HepG2 (cell line): ENCODE measurements at regions not wholly inside any gene's neighbourhood (a gene's known extent, or its start where the extent isn't known, plus 50 kb on each side); places are given as distances from the start of the nearest gene placed in this dataset.

Experiments
- ARHGAP35 ChIP-seq: sonication (generic); formaldehyde crosslinking; IDR thresholded peaks from 2 replicates; pipeline ENCODE4 v1.9.0; 2022; ENCODE audit warnings: mild to moderate bottlenecking, inconsistent platforms, moderate library complexity, missing genetic modification reagents, borderline replicate concordance
- CHD4 ChIP-seq: fragments of 200-600 bp; sonication (generic); IDR thresholded peaks from 2 replicates; pipeline ENCODE4 v1.7.0; 2017; ENCODE audit warnings: mild to moderate bottlenecking, low read length, borderline replicate concordance
- DPF2 ChIP-seq: sonication (generic); formaldehyde crosslinking; IDR thresholded peaks from 2 replicates; pipeline ENCODE4 v1.4.0; 2020; ENCODE audit warnings: mild to moderate bottlenecking, low read depth, missing genetic modification reagents, borderline replicate concordance
- DR1 ChIP-seq: sonication (generic); formaldehyde crosslinking; IDR thresholded peaks from 2 replicates; pipeline ENCODE4 v1.8.0; 2021; ENCODE audit warnings: mild to moderate bottlenecking, missing genetic modification reagents, inconsistent platforms
- EZH2 ChIP-seq: conservative IDR thresholded peaks from 2 replicates; pipeline ENCODE4 v1.6.1; 2012; ENCODE audit warnings: mild to moderate bottlenecking, low read depth, low read length, moderate library complexity
- KLF11 ChIP-seq: IDR thresholded peaks from 2 replicates; pipeline ENCODE4 v1.6.1; 2016; ENCODE audit warnings: missing compliant biosample characterization
- MED13 ChIP-seq: sonication (generic); formaldehyde crosslinking; IDR thresholded peaks from 2 replicates; pipeline ENCODE4 v1.5.0; 2020; ENCODE audit warnings: missing genetic modification reagents
- PHF8 ChIP-seq: sonication (generic); formaldehyde crosslinking; IDR thresholded peaks from 2 replicates; pipeline ENCODE4 v1.5.0; 2020; ENCODE audit warnings: missing genetic modification reagents
- RARA ChIP-seq: IDR thresholded peaks from 2 replicates; pipeline ENCODE4 v1.6.1; 2016; ENCODE audit warnings: missing genetic modification reagents, missing compliant biosample characterization
- RFX3 ChIP-seq: IDR thresholded peaks from 2 replicates; pipeline ENCODE4 v1.6.1; 2016; ENCODE audit warnings: missing biosample characterization, missing genetic modification reagents
- RORA ChIP-seq: sonication (generic); formaldehyde crosslinking; IDR thresholded peaks from 2 replicates; pipeline ENCODE4 v1.5.0; 2020; ENCODE audit warnings: mild to moderate bottlenecking, missing genetic modification reagents, moderate library complexity
- SIX4 ChIP-seq: sonication (generic); formaldehyde crosslinking; IDR thresholded peaks from 2 replicates; pipeline ENCODE4 v1.4.0; 2020; ENCODE audit warnings: missing genetic modification reagents
- SPEN ChIP-seq: sonication (generic); formaldehyde crosslinking; IDR thresholded peaks from 2 replicates; pipeline ENCODE4 v1.5.1; 2020; ENCODE audit warnings: low read depth, mild to moderate bottlenecking, missing genetic modification reagents
- STAT5B ChIP-seq: sonication (generic); formaldehyde crosslinking; IDR thresholded peaks from 2 replicates; pipeline ENCODE4 v1.4.0; 2020; ENCODE audit warnings: missing genetic modification reagents
- TBX2 ChIP-seq: sonication (generic); formaldehyde crosslinking; IDR thresholded peaks from 2 replicates; pipeline ENCODE4 v1.5.0; 2020; ENCODE audit warnings: missing genetic modification reagents, mild to moderate bottlenecking, borderline replicate concordance
- TEAD2 ChIP-seq: sonication (generic); formaldehyde crosslinking; IDR thresholded peaks from 2 replicates; pipeline ENCODE4 v1.9.0; 2021; ENCODE audit warnings: missing genetic modification reagents
- U2AF1 ChIP-seq: fragments of 200-400 bp; formaldehyde crosslinking; optimal IDR thresholded peaks from 2 replicates; pipeline ENCODE3; 2017; ENCODE audit warnings: mild to moderate bottlenecking, low read depth, low read length
- ZFP37 ChIP-seq: sonication (generic); formaldehyde crosslinking; IDR thresholded peaks from 2 replicates; pipeline ENCODE4 v1.4.0; 2020; ENCODE audit warnings: missing genetic modification reagents, borderline replicate concordance
- ZNF124 ChIP-seq: sonication (generic); formaldehyde crosslinking; IDR thresholded peaks from 2 replicates; pipeline ENCODE4 v1.4.0; 2020; ENCODE audit warnings: missing genetic modification reagents
- ZNF234 ChIP-seq: sonication (generic); formaldehyde crosslinking; conservative IDR thresholded peaks from 2 replicates; pipeline ENCODE4 v1.5.1; 2020; ENCODE audit warnings: mild to moderate bottlenecking, missing genetic modification reagents
- ZNF24 ChIP-seq: fragments of 450-650 bp; IDR thresholded peaks from 2 replicates; pipeline ENCODE4 v1.6.1; 2017; ENCODE audit warnings: antibody characterized with exemption, mild to moderate bottlenecking
- ZNF326 ChIP-seq: sonication (generic); formaldehyde crosslinking; IDR thresholded peaks from 2 replicates; pipeline ENCODE4 v1.4.0; 2020; ENCODE audit warnings: missing genetic modification reagents, borderline replicate concordance
- ZNF34 ChIP-seq: sonication (generic); formaldehyde crosslinking; IDR thresholded peaks from 2 replicates; pipeline ENCODE4 v1.4.0; 2020; ENCODE audit warnings: mild to moderate bottlenecking, missing genetic modification reagents, borderline replicate concordance
- ZNF460 ChIP-seq: sonication (generic); formaldehyde crosslinking; IDR thresholded peaks from 2 replicates; pipeline ENCODE4 v1.5.1; 2020; ENCODE audit warnings: missing genetic modification reagents, mild to moderate bottlenecking, borderline replicate concordance
- ZNF512 ChIP-seq: sonication (generic); formaldehyde crosslinking; IDR thresholded peaks from 2 replicates; pipeline ENCODE4 v1.4.0; 2020; ENCODE audit warnings: mild to moderate bottlenecking, missing genetic modification reagents
- ZNF678 ChIP-seq: sonication (generic); formaldehyde crosslinking; IDR thresholded peaks from 2 replicates; pipeline ENCODE4 v1.4.0; 2020; ENCODE audit warnings: mild to moderate bottlenecking, missing genetic modification reagents
- ZNF709 ChIP-seq: sonication (generic); formaldehyde crosslinking; IDR thresholded peaks from 2 replicates; pipeline ENCODE4 v1.5.0; 2020; ENCODE audit warnings: mild to moderate bottlenecking, missing genetic modification reagents
- TF ChIP-seq, protein P1 (sequence below): sonication (generic); formaldehyde crosslinking; IDR thresholded peaks from 2 replicates; pipeline ENCODE4 v1.8.1; 2022; ENCODE audit warnings: low read depth, mild to moderate bottlenecking, missing genetic modification reagents
- TF ChIP-seq, protein P2 (sequence below): sonication (generic); formaldehyde crosslinking; IDR thresholded peaks from 2 replicates; pipeline ENCODE4 v1.5.0; 2020; ENCODE audit warnings: missing genetic modification reagents

GRCh38 chr20:50258790-50259483 is 68.3 kb downstream of the CEBPB start (continued):
- TF ChIP-seq, protein P1, sequence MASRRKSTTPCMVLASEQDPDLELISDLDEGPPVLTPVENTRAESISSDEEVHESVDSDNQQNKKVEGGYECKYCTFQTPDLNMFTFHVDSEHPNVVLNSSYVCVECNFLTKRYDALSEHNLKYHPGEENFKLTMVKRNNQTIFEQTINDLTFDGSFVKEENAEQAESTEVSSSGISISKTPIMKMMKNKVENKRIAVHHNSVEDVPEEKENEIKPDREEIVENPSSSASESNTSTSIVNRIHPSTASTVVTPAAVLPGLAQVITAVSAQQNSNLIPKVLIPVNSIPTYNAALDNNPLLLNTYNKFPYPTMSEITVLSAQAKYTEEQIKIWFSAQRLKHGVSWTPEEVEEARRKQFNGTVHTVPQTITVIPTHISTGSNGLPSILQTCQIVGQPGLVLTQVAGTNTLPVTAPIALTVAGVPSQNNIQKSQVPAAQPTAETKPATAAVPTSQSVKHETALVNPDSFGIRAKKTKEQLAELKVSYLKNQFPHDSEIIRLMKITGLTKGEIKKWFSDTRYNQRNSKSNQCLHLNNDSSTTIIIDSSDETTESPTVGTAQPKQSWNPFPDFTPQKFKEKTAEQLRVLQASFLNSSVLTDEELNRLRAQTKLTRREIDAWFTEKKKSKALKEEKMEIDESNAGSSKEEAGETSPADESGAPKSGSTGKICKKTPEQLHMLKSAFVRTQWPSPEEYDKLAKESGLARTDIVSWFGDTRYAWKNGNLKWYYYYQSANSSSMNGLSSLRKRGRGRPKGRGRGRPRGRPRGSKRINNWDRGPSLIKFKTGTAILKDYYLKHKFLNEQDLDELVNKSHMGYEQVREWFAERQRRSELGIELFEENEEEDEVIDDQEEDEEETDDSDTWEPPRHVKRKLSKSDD = no peak
- TF ChIP-seq, protein P2, sequence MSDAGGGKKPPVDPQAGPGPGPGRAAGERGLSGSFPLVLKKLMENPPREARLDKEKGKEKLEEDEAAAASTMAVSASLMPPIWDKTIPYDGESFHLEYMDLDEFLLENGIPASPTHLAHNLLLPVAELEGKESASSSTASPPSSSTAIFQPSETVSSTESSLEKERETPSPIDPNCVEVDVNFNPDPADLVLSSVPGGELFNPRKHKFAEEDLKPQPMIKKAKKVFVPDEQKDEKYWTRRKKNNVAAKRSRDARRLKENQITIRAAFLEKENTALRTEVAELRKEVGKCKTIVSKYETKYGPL = no peak
- TF ChIP-seq ZNF709 (CRISPR knock-in tag) (no peak), EZH2 (no peak), SIX4 (no peak), DR1 (CRISPR knock-in tag) (no peak), MED13 (no peak), DPF2 (CRISPR knock-in tag) (no peak), ZNF678 (no peak), ZNF124 (CRISPR knock-in tag) (no peak), U2AF1 (no peak), ARHGAP35 (no peak), ZNF34 (CRISPR knock-in tag) (no peak), CHD4 (no peak), ZFP37 (no peak), TEAD2 (CRISPR knock-in tag) (no peak), KLF11 (CRISPR knock-in tag) (no peak), ZNF460 (CRISPR knock-in tag) (no peak), RARA (CRISPR knock-in tag) (0 out of 2 replicates have a peak, but pooled peaks have one; percentile 2), ZNF24 (no peak), PHF8 (CRISPR knock-in tag) (no peak), ZNF512 (CRISPR knock-in tag) (0 out of 2 replicates have a peak, but pooled peaks have one; percentile 28), ZNF326 (no peak), ZNF234 (CRISPR knock-in tag) (no peak), RFX3 (no peak), SPEN (CRISPR knock-in tag) (peak; percentile 61; the same call in 1 of the 2 replicates), STAT5B (CRISPR knock-in tag) (no peak), TBX2 (CRISPR knock-in tag) (peak; percentile 61), RORA (no peak)
